ENCODE measurements at regions not wholly inside any gene's neighbourhood (a gene's known extent, or its start where the extent isn't known, plus 50 kb on each side); places are given as distances from the start of the nearest gene placed in this dataset.

- no peak for TF ChIP-seq CTCF (IDR thresholded peaks at IDR 0.05; ENCODE audit: insufficient read depth, low read length)
- DNase-seq (ENCODE audit: low read depth), result no peak
- no peak overlapping the region for H3K4me3 ChIP-seq (ENCODE audit: low read depth, low read length)
Observed at GRCh38 chr11:71075871-71076420, 176.4 kb downstream of the SHANK2 start.

- H3K4me3 ChIP-seq (ENCODE audit: low read depth, low read length), result no peak overlapping the region
- no peak for TF ChIP-seq CTCF (IDR thresholded peaks at IDR 0.05; ENCODE audit: insufficient read depth, low read length)
- DNase-seq (ENCODE audit: low read depth), result no peak
Observed at GRCh38 chr11:71075116-71075720, 177.2 kb downstream of the SHANK2 start.

GRCh38 chr11:71071736-71072509 is 180.5 kb downstream of the SHANK2 start:
- no peak for DNase-seq (ENCODE audit: low read depth)
- TF ChIP-seq CTCF (IDR thresholded peaks at IDR 0.05; ENCODE audit: insufficient read depth, low read length), result no peak
- no peak overlapping the region for H3K4me3 ChIP-seq (ENCODE audit: low read depth, low read length)

GRCh38 chr11:71070490-71071453 is 181.6 kb downstream of the SHANK2 start:
- H3K4me3 ChIP-seq (ENCODE audit: low read depth, low read length), result no peak overlapping the region
- TF ChIP-seq CTCF (IDR thresholded peaks at IDR 0.05; ENCODE audit: insufficient read depth, low read length), result no peak
- DNase-seq (ENCODE audit: low read depth), result no peak

- no peak for DNase-seq (ENCODE audit: low read depth)
- no peak overlapping the region for H3K4me3 ChIP-seq (ENCODE audit: low read depth, low read length)
- no peak for TF ChIP-seq CTCF (IDR thresholded peaks at IDR 0.05; ENCODE audit: insufficient read depth, low read length)
Observed at GRCh38 chr11:71068963-71069362, 183.4 kb downstream of the SHANK2 start.

- no peak for DNase-seq (ENCODE audit: low read depth)
- H3K4me3 ChIP-seq (ENCODE audit: low read depth, low read length), result no peak overlapping the region
- TF ChIP-seq CTCF (IDR thresholded peaks at IDR 0.05; ENCODE audit: insufficient read depth, low read length), result no peak
Observed at GRCh38 chr11:71067753-71068152, 184.6 kb downstream of the SHANK2 start.
